IPS DF 4.7 (cell line): ENCODE measurements at regions not wholly inside any gene's neighbourhood (a gene's known extent, or its start where the extent isn't known, plus 50 kb on each side); places are given as distances from the start of the nearest gene placed in this dataset.

Source experiments
- DNase-seq: peaks from one replicate; pipeline ENCODE4 v3.0.0-alpha.2; 2013; ENCODE audit warnings: low spot score; ENCODE audit errors: extremely low read depth

DNA sequence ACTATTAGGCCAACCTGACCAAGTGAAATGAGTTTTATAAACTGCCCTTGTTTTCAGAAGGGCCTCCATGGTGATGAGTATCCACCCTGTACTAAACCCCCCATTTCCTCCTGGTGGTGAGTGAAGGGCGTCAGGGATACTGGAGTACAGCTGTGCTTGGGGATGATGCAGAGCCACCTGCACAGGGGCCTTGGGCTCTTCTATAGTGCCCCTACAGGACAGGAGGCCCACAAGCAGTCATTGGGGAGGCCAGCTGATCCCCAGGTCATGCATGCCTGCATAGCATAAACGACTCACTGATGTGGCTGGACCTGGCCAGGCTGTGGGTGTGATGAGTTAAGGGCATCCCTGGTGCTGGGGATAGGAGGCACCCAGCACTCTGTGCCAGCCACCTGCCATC lies 114.1 kb upstream of the CELF2 start:
- DNase-seq, result no peak

DNA sequence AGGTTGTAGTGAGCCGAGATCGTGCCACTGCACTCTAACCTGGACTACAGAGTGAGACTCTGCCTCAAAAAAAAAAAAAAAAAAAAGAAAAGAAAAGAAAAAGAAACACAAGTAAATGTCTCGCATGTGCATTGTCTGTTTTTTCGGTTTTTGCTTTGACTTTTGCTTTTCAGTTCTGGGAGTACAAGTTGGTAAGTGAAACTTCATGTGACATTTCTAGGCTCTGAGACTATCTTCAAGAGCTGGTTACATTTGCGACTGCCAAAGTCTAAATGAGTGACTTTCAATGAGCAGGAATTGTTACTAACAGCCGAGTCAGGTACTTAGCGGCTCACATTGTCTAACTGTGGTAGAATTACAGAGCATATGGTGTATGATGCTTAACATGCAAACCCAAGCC lies 107.0 kb upstream of the CELF2 start:
- no peak for DNase-seq

DNA sequence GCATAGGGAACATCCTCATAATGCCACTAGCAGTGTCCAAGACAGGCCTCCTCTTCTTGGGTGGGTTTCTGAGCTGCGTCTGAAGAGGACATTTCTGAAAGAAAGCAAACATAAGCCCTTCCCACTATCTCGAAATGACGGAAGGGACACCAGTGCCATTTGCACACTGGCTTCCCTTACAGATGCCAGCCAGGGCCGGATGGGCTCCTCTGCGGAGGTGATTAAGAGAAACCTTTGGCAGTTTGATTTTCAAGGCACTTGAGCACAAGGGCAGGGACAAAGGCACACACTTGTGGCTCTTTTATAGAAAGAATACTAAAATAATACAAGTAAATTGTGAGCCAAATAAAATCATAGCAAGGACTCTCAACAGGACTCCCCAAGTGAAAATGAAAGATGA lies 106.6 kb upstream of the CELF2 start:
- no peak for DNase-seq

DNA sequence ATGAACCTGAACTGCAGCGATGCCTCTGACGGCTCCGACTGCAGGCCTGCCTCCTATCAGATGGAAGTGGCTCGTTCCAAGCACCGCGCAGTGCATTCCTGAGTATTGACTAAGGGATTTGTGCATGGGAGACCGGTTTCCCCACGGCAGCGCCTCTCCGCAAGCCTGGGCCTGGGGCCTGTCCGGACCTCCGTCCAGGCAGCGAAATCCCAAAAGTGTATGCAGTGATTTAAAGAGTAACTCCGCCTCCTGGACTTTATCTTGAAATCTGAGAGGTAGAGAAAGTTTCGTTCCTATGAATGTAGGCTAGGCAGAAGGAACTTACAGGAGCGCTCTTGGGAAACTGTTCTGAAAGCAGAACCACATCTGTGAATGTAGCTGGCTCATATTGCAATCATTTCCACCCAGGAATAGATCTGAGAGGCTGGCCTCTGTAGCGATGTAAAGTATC lies 106.2 kb upstream of the CELF2 start:
- no peak for DNase-seq

DNA sequence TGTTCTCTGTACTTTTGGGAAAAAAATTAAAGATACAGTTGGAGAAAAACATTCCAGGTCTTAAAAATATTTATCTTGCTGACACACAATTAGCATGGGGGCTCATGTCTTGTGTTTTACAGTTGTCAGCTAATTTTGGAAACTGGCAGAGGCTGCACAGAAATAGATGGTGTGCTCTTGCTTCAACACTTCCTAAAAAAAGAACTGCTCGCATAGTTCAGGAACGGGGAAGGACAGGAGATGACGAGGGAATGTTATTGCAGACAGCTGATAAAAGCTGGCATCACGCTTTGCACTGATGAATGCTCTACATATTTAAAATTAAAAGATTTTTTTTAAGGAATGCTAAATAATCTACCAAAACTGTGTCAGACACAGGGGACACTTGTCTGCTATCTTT lies 103.5 kb upstream of the CELF2 start:
- DNase-seq, result no peak

DNA sequence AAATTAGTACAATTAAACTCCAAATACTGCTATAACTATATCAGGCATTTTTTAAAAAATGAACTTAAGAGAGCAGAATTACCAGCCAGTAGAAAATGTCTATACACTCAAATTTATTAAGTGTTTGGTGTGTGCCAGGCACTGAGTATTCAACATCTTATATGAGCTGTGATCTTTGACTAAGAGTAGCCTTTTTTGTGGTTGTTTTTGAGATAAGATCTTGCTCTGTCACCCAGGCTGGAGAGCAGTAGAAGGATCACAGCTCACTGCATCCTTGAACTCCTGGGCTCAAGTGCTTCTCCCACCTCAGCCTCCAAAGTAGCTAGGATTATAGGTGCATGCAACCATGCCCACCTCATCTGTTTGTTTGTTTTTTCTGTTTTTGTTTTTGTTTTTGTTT lies 102.5 kb upstream of the CELF2 start:
- no peak for DNase-seq

DNA sequence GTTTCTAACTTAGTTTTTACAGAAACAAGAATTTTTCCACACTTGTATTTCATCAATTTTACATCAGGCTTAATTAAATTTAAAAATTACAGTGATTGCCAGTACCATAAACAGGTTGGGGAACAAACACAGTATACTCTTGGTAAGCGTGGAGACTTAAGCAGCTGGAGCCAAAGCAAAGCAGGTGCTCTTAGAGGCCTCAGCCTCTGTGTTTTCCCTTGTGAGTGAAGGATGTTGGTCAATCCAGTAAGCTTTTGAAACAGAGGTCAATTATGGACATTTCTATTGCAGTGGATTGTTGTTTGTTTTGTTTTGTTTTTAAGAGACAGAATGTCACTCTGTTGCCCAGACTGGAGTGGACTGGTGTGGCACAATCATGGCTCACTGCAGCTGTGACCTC lies 100.6 kb upstream of the CELF2 start:
- no peak for DNase-seq

DNA sequence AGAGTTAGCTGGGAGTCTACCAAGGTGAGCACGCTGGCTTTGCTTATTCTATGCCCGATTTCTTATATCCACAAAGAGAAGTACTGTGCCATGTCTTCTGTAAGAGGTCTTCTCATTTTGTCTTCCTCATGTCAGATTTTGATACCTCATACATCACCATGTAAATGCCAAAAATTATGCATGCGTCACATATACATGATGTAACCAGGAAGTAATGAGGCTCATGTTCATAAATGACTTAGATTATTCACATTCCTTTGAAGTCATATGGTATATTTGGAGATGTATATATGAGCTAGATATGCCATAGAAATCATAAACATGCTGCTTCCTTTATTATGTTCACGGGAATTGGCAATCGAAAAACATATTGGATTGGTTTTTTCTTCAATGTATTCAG lies 97.7 kb upstream of the CELF2 start:
- no peak for DNase-seq

DNA sequence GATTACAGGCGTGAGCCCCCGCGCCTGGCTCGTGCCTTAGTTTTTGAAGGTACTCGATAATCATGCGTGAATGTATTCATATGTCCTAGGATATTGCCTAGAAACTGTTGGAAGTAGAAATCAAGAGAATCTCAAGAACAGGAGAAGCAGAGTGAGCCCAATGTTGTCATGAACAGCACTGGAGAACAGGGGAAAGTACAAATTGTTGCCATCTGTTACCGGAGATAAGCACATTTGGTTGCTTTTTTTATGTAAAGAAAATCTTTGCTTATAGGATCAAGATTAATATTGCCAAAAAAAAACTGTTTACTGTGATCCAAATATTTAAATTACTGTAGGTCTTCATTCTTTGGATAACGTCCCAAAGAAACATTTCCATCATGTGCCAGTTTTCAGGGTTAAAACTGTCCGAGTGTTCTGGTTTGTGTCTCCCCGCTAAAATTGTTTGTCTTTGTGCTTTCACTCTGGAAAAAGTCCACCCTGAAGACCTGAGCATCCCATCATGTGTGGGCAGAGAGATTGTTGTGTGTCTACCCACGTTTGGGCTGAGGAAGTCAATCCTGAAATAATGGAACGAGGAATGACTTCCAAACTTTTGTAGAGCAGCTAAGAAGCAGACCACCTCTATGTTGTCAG lies 95.7 kb upstream of the CELF2 start:
- DNase-seq, result no peak

DNA sequence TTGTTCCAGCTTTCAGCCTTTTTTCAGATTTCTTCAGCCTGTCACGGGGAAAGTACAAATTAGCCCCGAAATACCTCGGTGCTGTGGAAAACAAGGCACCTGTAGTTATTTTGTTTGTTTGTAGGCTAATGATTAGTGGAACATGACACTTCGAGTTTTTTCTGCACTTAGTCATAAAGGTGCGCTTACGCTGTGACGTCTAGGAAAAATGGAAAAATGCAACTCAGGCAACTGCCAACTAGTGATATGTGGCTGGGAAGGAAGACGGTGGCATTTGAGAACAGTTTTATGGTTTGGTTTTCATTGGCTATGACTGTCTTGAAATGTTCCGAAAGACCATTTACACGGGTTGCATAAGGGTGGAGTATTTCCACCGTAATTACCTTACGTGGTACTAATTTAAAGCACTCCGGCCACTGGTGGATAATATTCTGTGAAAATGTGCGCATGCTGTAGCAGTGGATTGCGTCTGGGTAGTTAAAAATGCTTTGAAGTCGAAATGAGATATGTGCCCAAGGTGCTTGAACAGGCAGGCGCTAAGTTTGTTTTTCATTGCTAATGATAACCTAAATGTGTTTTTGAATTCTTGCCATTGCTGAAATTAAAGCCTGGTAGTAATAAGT lies 94.5 kb upstream of the CELF2 start:
- no peak for DNase-seq

DNA sequence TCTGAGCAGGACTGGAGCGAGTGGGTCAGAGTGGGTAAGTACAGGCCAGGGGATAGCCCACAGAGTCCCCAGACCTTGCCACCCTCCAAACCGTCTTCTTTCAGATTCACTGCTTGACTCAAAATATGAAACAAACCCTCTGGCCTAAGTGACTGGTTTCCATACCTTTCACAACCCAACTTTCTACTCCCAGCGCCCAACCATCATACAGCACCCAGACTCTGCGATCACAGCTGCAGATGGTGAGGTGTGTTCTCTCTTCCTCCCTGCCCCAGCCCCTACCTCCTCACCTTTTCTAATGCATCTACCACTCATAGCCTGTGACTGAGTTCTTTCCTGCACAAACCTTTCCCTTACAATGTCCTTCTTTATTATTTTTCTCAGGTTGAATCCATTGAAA lies 92.0 kb upstream of the CELF2 start:
- DNase-seq, result no peak

DNA sequence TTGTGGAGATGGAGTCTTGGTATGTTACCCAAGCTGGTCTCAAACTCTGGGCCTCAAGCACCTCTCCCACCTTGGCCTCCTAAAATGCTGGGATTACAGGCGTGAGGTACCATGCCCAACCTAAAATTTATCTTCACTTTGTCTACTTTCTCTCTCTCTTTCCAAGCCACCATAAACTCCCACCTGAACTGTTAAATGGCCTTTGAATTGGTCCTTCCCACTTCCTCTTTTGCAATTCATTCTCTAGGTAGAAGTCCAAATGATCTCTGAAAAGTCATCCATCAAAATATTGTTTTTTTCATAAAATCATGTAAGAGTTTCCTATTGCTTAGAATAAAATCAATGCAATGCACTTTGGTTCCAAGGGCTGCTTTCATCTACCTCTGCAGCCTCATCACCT lies 90.1 kb upstream of the CELF2 start:
- no peak for DNase-seq

DNA sequence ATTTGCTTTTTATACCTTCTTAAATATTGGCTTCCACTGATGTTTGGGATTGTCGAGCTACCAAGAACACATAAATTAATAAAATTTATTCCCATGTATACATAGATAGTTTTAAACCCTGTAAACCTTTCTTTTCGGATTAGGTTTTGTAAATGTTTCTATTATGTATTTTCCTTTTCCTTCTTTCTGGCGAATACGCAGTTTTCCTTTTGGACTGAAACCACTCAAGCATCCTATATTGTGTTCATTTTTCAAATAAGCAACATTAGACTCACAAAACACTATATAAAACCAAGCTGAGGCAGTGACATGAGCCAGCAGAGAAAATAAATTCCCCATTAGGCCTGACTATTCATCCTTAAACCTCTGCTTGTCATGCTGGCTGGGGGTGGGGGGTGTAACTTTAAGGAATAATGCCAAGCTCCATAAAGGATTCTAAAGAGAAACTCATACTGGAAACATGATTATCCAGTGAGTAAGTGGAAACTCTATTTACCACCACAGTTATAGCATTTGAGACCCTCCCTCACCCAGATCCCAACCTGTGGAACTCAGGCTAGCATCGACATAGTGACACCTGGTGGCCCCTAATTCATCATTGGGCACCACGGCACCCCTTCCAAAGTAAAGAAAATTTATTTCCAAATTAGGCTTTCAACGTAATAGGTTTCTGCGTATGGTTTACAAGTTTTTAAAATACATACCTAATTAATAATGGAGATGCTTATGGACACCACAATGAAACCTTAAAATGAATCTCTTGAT lies 86.5 kb upstream of the CELF2 start:
- DNase-seq, result no peak

DNA sequence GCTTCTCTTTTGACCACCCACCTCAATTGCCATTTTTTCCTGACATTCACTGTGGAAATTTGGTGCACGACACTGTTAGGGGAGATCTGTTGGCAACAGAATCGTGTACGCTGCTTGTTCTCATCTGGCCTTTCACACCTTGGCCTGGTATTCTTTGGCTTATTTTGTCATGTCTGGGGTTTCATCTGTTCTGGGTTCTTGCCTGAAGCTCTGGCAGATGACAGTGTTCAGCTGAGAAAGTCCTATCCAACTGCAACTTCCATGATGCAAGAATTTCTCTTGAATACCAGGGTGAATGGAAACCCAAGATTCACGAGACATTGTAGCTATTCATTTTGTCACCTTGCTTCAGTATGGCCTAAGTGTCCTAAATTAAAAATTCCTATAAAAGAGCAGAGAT lies 82.6 kb upstream of the CELF2 start:
- DNase-seq, result no peak

DNA sequence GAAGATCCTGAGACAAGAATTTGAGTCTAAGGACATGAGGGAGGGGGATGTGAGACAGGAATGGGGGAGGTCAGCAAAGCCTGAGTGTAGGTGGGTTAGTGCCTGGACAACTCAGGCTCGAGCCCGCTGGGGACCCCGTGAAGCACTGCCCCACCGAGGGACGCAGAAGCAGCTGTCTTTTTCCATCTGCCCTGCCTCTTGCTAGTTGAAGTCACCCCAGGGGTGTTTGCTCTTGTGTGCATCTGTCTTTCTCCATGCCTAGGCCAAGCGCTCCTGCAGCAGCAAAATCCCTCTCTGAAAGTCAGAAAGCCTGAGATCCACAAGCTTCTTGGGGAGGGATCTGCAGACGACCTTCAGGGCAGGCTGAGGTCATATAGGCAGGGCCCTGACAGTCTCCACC lies 79.0 kb upstream of the CELF2 start:
- no peak for DNase-seq

DNA sequence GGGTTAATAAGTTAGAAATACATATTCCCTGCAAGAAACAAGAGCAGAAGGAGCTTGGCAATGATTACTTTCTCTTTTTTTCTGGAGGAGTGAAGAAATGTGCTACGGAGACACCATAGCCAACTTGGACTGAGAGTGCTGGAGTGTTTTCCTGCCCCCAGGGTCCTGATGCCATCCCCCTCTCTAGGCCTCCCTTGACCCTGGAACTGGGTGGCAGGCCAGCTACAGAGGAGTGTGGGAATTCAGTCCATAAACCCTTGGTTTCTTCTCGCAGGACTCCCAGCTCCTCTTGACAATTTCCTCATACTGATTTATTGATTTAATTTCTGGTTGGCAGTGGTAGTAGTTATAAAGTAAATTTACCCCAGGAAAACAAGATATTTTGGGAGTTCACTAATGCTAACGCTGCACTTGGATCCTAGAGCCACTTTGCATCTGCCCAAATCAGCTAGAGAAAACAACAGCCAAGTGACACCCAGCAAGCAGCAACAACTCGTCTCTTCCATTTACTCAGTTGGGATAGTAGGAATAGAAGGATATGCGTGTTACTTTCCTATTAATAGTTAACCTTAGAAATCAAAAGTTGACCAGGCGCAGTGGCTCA lies 76.4 kb upstream of the CELF2 start:
- no peak for DNase-seq

DNA sequence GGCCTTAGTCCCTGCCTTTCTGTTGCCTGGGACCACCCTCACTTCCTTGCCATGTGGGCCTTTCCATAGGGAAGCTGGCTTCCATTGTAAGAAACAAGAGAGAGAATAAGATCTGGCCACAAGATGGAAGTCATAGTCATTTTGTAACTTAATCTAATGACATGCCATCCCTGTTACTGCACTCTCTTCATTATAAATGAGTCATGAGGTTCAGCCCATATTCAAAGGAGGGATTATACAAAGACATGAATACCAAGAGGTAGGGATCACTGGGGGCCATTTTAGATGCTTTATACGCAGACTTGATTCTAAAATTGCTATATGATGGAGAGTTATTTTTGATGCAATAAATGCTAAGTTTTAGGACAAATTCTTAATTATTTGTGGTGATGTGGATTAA lies 75.2 kb upstream of the CELF2 start:
- no peak for DNase-seq

DNA sequence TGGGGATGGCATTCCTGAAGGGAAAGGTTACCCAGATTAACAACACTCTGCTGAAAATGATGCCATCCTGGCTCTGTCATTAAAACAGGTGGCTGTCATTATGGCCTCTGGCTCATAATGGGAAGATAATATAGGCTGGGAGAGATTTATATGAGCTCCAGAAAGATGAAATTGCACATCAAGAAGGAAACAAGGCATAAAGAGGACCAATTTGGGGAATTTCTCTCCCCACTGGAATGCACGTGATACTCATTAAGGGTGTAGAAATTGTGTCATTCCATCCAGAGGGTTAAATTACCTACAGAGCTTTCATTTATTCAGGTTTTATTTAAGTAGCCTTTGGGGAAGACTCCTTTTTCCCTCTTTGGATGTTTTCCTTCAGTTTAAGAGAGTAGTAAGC lies 71.6 kb upstream of the CELF2 start:
- no peak for DNase-seq

DNA sequence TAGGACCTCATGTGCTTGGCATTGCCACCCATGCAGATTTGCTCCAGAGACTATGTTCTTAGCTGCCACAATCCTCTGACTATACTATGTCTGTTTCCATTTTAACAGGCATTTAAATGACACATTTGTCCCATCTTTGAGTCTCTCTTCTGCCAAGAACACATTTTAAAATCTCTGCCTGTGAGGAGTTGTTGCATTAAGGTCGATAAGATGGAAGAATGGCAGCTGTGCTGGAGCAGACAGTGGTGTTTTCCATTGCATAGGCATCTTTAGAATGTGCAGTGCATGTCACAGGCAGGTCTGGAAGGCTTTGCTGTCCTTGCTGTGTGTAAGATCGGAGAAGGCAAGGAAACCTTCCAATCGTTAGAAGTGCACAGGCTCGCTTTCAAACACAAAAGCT lies 70.9 kb upstream of the CELF2 start:
- no peak for DNase-seq

DNA sequence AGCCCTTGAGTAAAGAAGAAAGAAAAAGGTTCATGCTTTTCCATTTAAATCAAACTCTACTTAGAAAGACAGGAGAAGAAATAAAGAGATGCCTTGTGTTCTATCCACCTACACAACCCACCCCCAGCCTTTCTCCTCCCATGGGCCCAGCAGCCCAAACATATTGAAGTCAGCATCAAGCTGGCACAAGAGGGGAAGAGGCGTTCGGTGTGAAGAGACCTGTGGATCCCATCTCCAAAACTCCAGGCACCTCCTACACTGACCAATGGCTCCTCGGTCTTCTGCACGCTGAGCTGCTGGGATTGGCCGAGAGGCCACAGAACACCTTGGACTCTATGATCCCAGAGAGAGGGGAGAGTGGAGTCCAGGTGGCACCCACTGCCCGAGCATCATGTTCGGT lies 66.0 kb upstream of the CELF2 start:
- DNase-seq, result no peak

DNA sequence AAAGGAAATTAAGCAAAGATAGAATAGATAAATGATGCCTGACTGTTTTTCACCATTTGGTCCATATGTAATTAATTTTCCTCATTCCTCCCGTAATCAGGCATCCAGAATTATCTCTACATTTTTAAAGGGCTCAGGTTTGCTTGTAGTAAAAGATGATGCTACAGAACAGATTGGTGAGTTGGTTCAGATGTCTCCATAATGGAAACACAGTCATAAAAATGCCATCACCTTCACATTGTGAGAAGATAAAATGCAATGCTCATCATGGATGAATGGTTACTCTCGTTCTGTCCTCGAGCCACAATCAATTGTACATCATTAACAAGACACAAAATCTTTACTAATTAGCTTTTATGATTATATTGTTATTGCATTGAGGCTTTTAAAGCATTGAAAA lies 64.9 kb upstream of the CELF2 start:
- no peak for DNase-seq

DNA sequence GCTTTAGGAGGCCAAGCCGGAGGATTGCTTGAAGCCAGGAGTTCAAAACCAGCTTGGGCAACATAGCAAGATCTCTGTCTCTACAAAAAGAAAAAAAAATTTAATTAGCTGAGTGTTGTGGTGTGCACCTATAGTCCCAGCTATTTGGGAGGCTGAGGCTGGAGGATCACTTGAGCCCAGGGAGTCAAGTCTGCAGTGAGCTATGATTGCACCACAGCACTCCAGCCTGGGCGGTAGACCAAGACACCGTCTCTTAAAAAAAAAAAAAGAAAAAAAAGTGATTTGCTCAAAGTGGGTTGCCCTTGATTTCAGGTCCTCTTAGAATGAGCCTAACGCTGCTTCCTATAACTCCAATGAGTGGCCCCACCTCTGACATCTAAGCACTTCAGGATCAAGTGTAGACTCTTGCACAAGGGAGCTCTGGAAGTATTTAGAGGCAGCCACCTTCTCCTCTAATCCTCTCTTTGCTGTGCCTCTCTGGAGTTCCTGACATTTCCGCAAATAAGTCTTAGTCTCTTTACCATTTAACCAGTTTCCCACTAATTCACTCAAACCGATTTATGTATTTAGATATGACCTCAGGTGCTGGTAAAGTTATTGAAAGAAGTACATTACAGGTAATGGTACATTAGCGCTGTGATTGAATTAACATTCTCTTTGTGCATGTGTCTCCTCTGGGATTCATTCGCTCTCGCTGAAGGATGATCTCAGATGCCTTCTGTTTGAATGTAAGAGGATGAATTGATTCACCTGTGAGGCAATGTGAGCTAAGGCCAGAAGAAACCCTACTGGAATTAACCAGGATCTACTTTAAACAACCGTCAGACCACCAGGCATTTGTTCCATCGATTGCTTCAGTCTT lies 60.8 kb upstream of the CELF2 start:
- DNase-seq, result no peak
